ENCODE measurements at regions not wholly inside any gene's neighbourhood (a gene's known extent, or its start where the extent isn't known, plus 50 kb on each side); places are given as distances from the start of the nearest gene placed in this dataset.
A peak's percentile ranks its signal among the peaks of the same experiment; 100 is the strongest.

DNA sequence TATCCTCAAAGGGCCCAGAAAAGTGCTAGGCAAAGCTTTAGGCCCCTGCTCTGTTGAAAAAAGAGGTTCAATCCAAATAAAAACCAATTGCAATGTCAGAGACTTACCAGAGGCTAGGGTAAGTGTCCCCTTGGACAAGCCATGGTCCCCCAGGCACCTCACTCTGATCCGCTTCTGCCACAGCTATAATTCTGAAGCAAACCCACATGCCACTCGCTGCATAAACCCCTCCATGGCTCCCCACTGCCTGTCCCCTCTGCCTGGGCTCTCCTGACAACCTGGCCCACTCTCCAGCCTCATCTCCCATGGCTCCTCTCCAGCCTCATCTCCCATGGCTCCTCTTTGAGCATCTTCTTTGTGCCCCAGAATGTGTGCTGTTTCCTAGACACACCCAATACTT, 169.6 kb upstream of the TLE3 start:
- no peak for DNase-seq (ENCODE audit: low read depth in 3 of 3)

DNA sequence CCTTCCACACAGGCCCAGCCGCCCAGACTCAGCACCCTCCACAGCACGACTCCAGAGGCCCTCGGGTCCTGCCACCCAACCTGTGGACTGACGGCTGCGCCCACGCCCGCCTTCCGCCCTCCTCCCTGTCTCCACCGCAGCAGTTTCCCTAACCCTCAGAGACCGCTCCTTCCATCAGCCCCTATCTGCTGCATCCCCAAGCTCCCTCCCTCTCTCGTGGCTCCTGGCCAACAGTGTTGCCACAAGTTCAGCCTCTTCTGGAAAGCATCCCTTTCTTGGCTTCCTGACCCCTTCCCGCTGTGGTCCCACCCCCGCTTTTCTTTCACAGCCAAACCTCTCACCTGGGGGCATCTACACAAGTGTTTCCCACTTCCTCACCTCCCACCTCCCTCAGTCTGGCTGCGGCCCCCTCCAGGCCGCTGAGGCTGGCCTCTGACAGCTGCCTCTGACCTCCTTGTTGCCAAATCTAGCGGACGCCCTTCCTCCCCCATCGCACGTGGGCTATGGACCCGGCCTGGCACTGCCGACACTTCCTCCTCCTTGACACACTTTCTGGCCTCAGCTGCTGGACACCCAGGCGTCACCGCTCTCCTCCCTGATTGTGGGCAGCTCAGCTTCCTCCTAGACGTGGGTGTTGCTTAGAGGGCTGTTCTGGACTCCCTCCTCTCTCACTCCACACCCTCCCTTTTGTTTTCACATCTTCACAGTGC, 168.8 kb upstream of the TLE3 start:
- no peak for DNase-seq (ENCODE audit: low read depth in 3 of 3)

DNA sequence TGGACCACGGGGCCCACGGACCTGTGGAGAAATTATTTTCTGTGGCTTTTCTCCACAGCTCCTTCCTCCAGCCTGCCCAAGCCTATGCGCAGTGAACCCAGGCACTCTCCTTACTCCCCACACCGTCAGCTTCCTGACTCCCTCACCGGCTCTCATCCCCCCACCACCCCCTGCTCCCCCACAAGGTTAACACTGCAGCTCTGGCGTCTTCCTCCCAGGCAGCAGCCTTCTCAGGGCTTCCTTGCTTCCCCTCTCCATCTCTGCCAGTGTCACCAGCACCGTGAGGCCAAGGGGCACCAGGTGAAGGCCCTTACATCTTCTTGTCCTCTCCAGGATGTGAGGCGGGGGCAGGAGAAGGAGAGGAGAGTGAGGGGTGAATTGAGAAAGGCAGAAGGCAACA, 168.3 kb upstream of the TLE3 start:
- DNase-seq (ENCODE audit: low read depth in 3 of 3): no peak

DNA sequence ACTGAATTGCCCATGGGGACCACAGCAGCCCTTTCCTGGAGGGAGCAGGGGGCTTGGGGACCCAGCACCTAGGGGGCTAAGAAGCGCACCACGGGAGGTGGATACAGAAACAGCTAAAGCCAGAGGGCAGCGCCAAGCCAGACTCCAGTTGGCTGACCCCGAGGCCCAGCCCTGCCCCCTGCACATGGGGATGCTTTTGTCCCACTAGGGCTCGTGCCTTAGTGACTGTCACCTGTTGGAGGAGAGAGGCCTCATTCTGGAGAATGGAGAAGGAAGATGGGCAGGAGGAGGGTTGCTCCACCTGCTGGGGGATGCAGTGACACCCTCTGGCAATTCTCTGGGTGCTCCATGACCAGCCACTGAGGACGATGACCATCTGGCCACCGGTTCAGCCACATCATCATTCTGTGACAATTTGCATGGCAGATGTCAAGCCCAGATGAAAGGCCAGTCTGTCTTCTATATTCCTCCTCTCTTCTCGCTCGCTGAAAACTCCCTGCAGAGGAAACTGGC, 167.8 kb upstream of the TLE3 start:
- DNase-seq (ENCODE audit: low read depth in 3 of 3): no peak

DNA sequence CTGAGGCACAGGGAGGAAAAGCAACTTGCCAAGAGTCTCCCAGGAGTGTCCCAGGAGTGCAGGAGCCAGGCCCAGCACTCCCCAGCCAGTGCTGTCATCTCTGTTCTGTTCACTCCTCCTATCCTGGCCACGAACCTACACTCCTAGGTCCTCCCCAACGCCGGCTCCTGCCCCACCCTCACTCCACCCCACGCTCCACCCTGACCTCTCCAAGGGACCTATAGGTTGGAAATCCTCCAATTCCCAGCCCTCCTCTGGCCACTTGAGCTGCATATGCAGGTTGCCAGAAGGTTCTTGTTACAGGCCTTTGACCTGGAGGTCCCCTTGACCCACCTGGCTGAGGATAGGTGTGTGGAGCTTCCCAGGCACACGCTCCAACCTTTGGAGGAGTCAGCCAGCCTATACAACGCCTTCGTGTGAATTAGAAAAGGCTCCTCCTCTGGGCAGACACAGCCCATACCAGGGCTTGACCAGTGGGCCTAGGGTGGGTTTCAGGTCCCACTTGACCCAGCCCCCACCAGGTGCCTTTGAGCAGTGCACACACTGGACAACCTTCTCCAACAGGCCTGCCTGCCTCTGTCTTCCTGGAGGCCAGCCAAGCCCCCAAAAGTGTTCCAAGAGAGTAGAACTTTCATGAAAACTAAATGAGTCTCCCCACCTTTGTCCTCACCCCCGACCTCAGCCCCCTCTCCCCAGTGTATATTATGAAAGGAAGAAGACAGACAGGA, 167.2 kb upstream of the TLE3 start:
- no peak for DNase-seq (ENCODE audit: low read depth in 3 of 3)

DNA sequence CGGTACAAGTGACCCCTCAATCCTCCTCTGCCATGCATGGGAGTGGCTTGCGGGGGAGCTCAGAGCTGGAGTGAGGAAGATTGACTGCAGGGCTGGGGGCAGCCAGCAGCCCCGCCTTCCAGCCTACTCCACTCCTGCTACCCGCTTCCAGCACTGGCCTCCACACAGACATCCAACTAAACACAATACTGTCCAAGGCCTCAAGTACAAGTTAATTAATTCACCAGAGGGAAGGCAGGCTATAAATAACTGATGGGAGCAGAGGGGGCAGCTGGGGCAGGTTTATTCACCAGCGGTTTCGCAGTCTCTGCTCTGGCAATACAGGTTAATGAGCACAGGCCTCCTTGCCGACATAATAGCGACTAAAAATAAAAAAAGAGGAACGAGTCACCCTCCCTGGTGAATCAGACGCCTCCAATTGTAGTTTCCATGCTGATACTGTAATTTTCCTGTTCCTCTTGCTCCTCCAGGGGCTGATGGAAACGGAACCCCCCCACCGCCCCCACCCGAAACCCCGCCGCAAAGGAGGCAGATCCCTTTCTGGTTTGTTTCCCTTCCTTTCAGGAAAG, 166.4 kb upstream of the TLE3 start:
- DNase-seq (ENCODE audit: low read depth in 3 of 3): no peak

DNA sequence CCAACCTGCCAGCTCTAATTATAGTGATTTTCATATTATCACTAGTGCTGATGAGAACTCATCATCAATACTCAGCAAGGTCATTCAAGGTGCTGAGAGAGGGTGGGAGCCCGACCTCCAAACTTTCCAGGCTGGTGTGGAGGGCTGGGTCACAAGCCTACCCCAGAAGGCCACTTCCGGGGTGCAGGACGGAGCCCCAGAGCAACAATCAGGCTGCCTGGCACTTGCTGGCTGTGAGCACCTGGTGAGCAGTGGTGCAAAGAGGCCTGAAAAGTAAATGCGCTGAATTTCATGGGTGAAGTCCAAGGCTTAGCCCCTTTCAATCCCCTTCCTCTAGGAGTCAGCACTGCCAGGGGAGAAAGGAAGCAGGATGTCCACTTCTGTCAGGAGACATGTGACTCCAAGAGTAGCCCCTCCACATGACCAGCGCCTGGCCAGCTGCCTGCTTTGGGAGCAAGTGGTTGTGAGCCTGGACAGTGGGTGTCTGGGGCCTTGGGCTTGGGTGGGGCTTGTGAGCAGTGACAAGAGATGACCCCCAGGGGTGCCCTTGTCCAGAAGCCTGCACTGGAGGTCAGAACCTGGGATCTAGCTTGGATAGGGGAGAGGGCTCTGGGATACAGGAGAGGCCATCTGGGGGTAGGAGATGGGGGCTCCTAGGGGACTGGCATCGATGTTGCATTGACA, 165.0 kb upstream of the TLE3 start:
- no peak for DNase-seq (ENCODE audit: low read depth in 3 of 3)

DNA sequence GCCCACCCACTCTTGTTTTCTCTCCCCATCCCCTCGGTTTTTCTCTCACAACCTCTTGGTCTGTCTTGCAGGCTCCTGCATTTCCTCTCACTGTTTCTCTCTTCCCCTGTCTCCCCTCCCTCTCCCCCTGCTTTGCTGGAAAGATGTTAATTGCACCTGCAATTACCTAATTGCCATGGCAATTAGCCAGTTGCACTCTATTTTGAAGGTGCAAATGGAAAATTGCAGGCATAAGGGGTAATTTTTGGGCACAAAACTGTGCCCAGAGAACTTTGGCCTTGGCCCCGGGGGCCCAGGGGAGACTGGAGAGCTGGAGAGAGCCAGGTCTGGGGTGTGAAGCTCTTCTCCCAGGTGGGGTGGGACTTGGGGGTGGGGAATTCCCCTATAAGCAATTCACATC, 164.5 kb upstream of the TLE3 start:
- DNase-seq (ENCODE audit: low read depth in 3 of 3): no peak

DNA sequence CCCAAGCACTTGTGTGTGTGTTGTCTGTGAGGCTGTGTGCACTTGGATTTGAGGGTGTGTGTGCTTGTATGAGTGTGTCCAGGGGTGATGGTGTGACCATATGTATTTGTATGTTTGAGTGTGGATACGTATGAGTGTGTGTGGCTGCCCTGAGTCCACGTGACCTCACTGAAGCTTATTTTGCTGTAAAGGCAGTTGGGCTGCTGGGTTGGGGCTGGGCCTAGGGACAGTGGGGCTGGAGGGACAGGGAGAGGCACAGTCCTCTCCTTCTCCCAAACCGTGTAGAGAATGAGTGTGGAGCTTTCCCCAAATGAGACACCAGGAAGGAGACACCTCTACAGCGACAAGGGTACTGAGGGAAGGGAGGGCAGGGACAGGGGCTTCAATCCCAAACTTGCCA, 163.4 kb upstream of the TLE3 start:
- no peak for DNase-seq (ENCODE audit: low read depth in 3 of 3)

DNA sequence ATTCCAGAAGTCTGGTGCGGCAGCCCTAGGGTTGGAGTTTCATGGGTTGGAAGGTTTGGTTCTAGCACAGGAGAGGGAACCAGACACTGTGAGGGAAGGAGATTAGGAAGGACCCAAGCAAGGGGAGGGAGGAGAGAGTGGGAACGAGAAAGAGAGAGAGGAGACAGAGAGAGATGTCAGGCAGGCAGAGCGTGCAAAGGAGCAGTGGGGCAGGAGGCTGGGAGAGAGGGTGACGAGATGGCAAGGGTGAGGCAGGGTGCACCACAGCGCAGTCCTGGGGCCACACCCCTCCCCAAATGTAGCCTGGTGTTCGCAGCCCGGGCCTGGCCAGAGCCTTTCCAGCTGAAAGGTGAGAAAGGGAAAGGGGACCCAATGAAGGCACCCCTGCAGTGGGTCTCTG, 162.9 kb upstream of the TLE3 start:
- DNase-seq (ENCODE audit: low read depth in 3 of 3): no peak

DNA sequence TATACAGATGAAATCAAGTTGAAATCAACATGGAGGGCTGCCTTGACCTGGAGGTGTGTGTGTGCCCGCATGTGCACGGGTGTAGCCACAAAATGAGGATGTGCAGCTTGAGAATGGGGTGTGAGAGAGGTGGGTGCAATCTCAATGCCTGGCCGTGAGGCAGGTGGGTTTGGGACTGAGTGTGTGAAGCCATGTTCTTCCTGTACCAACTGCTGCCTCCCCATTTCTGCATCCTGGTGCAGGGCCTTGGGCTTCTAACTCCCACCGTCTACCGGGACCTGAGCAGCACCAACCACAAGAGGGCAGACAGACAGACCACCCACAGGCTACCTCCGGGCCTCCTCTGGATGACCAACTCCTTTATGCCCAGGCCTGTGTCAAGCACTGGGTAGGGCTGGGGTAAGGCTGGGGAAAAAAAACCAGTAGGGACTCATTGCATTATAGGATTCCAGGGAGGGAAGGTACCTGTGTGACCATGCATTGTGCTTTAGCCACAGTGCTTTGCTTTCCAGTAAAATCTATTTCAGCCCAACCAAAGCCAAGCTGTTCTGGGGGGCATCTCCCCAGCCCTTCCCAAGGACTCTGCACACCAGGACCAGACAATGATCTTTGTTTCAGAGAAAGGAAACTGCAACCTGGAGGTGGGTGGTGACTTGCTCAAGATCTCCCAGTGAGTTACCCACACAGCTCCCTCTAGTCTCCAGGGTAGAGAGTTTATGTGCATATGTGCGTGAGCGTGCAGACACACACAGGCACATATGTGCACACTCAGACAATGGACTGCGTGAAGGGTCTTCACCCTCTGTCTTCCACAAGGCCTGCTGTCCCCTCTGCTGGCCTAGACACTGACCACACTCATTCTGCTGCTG, 162.2 kb upstream of the TLE3 start:
- DNase-seq (ENCODE audit: low read depth in 3 of 3): no peak

DNA sequence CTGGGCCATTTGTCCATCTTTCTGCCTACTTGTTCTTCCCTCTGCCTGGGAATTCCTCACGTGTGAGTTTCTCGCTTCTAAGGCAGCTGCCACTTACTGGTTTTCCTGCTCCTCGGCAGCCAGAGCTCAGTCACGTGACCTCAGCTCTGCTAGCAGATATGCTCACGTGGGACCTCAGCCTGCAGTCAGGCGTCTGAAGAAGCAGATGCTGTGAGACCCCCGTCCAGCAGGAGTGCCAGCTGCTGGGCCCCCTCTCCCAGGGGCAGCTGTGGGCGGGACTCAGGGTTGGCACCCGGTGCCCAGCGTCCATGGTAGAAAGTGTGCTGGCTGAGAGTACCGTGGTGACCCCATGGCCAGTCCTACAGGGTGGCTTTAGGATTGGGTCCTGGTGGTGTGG, 161.3 kb upstream of the TLE3 start:
- DNase-seq (ENCODE audit: low read depth in 3 of 3): peak in 2 of 3 experiments; percentile 19 to 22

DNA sequence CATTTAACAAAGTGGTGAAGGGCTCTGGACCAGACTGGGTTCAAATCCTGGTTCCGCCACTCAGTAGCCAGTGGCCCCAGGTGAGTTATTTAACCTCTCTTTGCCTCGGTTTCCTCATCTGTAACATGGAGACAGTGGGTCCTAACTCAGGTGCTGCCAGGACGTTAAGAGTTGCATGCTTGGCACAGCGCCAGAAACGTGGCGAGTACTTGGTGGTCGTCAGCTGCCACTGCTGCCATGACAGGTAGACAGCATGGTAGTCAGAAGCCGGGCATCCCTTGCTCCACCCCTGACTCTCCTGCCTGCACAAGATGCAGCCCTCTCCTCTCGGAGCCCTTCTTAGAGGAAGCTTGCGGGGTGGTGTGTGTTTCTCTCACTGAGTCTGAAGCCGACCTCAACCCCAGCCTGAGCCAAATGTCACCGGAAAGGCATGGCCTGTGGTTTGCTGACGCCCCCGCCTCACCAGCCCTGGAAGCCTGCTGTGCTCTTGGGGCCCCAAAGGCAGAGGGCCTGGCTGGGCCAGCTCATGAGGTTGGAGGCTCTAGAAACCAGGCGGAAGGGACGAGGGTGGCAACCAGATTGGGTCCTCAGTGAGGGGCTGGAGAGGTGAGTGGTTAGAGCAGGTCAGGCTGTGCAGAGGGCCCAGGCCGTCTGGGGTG, 160.8 kb upstream of the TLE3 start:
- peak; percentile 42 to 85 (median 50) for DNase-seq (ENCODE audit: low read depth in 3 of 3)

DNA sequence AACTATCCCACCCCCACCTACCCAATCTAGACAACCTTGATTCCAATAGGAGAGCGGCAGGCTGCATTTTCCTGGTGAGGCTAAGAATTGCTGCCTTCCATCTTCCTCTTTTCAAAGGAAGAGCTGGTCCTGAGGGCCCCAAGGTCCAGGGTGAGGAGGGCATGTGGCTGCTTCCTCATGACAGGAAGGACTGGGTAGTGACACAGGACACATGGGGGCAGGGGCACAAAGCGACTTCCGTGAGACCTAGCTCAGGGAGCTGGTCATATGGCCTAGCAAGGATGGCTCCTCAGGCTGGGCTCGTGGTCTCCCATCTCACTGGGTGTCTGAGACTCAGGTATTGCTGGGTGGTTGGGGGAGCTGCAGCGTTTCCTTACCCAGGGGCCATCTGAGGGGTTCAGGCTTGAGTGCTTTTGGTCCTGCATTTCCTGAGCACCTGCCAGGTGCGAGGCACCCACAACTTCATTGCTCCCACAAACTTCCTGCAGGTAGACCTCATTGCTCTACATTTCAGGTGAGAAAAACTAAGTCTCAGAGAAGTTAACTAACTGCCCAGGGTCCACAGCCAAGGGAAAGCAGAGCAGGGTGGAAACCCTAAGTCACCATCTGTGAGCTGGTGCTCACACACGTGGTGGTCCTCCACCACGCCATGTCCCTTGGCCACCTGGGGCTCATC, 160.0 kb upstream of the TLE3 start:
- no peak for DNase-seq (ENCODE audit: low read depth in 3 of 3)

DNA sequence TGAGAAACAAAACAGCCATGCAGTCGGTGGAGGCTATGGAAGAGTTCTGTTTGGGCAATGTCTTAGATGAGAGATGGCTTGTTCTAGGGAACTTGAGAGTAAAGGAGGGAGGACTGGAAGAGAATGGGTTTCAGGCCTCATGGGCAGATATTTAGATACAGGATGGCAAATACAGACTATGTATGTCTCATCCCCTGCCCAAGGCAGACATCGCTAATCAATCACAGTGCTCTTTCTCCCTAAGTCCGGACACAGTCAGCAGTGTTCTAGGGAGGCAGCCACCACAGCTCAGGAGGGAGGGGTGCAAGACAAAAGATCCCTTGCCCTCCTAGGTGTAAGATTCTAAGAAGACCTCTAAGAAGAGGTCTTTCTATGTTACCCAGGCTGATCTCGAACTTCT, 159.3 kb upstream of the TLE3 start:
- DNase-seq (ENCODE audit: low read depth in 3 of 3): no peak

DNA sequence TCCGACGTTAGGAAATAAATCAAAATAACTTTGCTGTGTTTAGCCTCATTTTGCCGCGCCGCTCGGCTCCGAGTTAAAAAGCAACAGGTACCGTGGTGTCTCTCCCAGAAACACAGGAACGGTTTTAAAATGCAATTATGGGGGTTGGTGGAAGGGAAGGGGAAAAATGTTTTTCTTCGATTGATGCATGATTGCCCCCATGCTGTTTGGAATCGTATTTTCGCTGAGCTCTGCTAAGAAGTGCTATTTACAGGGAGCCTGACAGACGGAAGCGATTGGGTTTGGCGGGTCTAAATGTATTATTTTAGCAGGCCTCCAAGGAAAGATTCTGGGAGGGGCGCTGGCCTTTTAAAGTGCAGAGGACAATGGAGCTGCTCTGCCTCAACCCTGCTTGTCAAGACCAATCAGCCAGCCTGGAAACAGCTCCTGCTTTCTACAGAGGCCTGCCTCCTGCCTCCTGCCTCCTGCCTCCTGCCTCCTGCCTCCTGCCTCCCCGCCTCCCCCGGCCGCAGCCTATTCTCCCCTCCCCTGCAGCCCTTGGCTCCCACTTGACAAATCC, 156.7 kb upstream of the TLE3 start:
- DNase-seq (ENCODE audit: low read depth in 3 of 3): no peak

DNA sequence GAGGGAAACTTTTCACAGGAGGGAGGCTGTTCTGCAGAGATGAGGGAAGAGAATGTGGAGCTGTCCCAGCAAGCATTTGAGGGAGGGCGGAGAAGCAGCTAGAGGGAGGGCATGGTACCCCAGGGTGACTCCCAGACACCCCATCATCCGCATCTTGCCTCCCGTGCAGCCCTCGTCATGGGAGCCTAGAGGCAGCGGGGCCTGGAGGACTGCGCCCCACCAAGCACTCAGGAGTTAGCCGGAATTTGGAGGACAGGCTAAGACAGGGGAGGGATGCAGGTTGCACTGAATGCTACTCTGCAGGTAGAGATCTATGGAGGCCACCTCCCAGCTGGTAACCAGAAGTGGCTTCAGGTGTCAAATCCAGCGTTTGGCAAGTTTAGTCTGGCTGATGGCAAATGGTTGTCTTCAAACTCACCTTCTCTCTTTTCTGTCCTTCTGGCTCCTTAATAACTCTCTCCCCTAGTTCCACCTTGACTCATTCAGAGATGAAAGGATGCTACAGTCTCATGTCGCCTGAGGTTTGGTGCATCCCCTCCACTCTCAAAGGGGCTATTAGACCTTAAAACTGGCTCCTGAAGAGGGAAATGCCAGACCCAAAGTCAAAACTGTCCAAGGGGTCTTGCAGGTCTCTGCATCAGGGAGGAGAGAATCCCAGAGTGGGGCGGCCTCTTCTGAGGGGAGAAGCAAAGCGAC, 155.9 kb upstream of the TLE3 start:
- no peak for DNase-seq (ENCODE audit: low read depth in 3 of 3)

DNA sequence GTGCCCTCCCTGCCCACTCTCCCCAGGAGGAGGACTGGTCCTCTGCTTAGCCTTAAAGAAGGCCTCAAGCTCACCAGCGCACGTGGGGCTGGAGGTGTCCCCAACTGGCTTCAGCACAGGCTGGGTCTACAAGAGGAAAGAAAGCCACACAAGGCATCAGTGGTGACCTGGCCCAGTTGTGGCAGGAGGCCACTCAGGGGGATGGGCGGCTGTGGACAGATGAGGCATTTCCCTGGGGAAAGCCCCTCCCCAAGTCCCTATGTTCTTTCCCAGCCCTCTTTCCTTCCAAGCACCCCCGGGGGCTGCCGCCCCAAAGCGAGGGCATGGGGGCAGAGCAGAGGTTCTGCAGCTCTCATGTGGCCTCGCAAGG, 155.2 kb upstream of the TLE3 start:
- DNase-seq (ENCODE audit: low read depth in 3 of 3): no peak

Measured in stimulated activated CD4-positive, alpha-beta T cell treated with anti-CD3 and anti-CD28 coated beads, TNF-alpha, amount 100 ng/mL, for 24 hours (primary cell).